Activated T-helper 2 cell treated with anti-CD3 and anti-CD28 coated beads, Interferon-gamma antibody, Interleukin-2, Interleukin-4, amounts not matched to agents 10 μg/mL and 5 μg/mL and 100 μg/mL, durations not matched to agents 14 hours and 24 hours and 36 hours (primary cell): ENCODE measurements at regions not wholly inside any gene's neighbourhood (a gene's known extent, or its start where the extent isn't known, plus 50 kb on each side); places are given as distances from the start of the nearest gene placed in this dataset.

Experiments used
- DNase-seq: peaks from one replicate; pipeline ENCODE4 v3.0.0; 2021; ENCODE audit warnings: low spot score
- H3K27ac Mint-ChIP-seq: one replicate; pipeline ENCODE4 v1.8.0; 2021; ENCODE audit warnings: mixed read lengths
- H3K27me3 Mint-ChIP-seq: one replicate; pipeline ENCODE4 v1.8.0; 2021; ENCODE audit warnings: low read depth, mixed read lengths
- H3K36me3 Mint-ChIP-seq: one replicate; pipeline ENCODE4 v1.8.0; 2021; ENCODE audit warnings: low read depth, mixed read lengths
- H3K4me1 Mint-ChIP-seq: one replicate; pipeline ENCODE4 v1.8.0; 2021; ENCODE audit warnings: low read depth, mixed read lengths
- H3K4me3 Mint-ChIP-seq: one replicate; pipeline ENCODE4 v1.8.0; 2021; ENCODE audit warnings: low read depth, mild to moderate bottlenecking, moderate library complexity, mixed read lengths
- H3K9me3 Mint-ChIP-seq: one replicate; pipeline ENCODE4 v1.8.0; 2021; ENCODE audit warnings: mixed read lengths
- intact Hi-C: fragments of 100-400 bp; cut with micrococcal nuclease; formaldehyde crosslinking; loops from one replicate; pipeline ENCODE4 v1.15.1; 2023

GRCh38 chr18:40357536-40357935 lies 1597.5 kb upstream of the PIK3C3 start:
- no peak for DNase-seq
- Mint-ChIP-seq H3K27ac (no peak overlapping the region), H3K36me3 (no peaks in the 10 kb centered on the region), H3K9me3 (peaks cover 22% of the 10 kb centered on the region), H3K27me3 (no peaks in the 10 kb centered on the region), H3K4me3 (no peak overlapping the region), H3K4me1 (no peaks in the 10 kb centered on the region)
- intact Hi-C loops = no loop called here

- Mint-ChIP-seq H3K36me3 (no peaks in the 10 kb centered on the region), H3K27ac (no peak overlapping the region), H3K27me3 (no peaks in the 10 kb centered on the region), H3K9me3 (peaks cover 19% of the 10 kb centered on the region), H3K4me3 (no peak overlapping the region), H3K4me1 (no peaks in the 10 kb centered on the region)
- DNase-seq = no peak
- intact Hi-C loops = no loop called here
Measured at GRCh38 chr18:40356168-40356567, 1598.9 kb upstream of the PIK3C3 start.

DNA sequence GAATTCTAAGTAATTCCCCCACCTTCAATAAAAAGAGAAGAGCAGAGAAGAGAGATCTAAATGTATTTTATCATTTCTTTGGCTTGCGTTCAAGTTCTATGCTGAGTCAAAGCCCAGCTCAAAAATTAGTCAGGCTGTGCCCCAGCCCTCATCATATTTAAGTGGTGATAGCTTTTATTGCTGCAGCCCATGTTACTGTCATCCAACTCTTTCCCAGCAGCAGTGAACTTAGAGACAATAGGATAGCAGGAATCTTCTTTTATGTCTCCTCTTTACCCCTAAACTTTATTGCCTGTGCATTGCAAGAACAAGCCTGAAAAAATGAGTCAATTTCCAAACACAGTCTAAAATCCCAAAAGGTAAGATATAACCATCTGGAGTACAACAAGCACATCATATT lies 1599.3 kb upstream of the PIK3C3 start:
- Mint-ChIP-seq H3K27me3 (no peaks in the 10 kb centered on the region), H3K4me1 (no peaks in the 10 kb centered on the region), H3K27ac (no peak overlapping the region), H3K4me3 (no peak overlapping the region), H3K9me3 (peaks cover 23% of the 10 kb centered on the region), H3K36me3 (no peaks in the 10 kb centered on the region)
- intact Hi-C loops = no loop called here
- DNase-seq = no peak

DNA sequence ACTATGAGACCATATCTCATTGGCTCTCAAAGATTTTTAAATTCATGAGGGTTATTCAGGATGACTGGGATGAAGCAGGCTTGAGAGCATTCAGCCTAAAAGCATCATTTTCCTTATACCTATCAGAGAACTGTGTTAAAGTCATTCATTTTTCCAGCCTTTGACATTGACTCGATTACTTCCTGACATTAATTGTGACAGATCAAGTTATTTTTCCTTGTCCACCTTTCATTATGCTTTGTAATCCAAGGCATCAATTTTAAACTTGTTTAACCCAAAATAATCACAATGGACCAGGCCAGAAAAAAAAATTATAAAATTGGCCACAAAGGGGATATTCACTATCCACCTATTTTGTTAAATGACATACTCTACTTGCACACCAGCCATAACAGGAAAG lies 1606.8 kb upstream of the PIK3C3 start:
- intact Hi-C loops = no loop called here

DNA sequence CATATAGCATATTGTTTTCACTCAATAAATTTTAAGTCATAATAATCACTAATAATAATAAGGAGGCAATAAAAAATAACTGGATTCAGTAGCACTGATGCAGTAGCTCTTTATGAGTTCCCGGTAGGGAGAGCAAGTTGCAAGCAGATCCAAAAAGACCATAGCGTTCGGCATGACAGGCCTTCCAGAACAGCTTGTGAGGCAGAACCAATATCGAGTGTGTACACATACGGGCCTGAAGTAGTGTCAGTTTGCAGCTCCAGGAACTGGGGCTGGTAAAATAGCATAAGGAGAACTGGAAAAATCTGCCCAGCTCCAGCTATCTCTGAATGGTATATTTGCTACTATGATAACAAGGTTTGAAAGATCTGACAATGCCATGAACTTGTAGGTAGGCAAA lies 1607.8 kb upstream of the PIK3C3 start:
- intact Hi-C loops = no loop called here
- Mint-ChIP-seq H3K27me3 (no peaks in the 10 kb centered on the region), H3K36me3 (no peaks in the 10 kb centered on the region), H3K4me3 (no peak overlapping the region), H3K27ac (no peak overlapping the region), H3K4me1 (no peaks in the 10 kb centered on the region), H3K9me3 (peaks cover 5% of the 10 kb centered on the region)
- DNase-seq = no peak

More for the DNA sequence above, 1606.8 kb upstream of the PIK3C3 start:
- Mint-ChIP-seq H3K4me1 (no peaks in the 10 kb centered on the region), H3K36me3 (no peaks in the 10 kb centered on the region), H3K4me3 (no peak overlapping the region), H3K9me3 (peaks cover 5% of the 10 kb centered on the region), H3K27ac (no peak overlapping the region), H3K27me3 (no peaks in the 10 kb centered on the region)
- no peak for DNase-seq

DNA sequence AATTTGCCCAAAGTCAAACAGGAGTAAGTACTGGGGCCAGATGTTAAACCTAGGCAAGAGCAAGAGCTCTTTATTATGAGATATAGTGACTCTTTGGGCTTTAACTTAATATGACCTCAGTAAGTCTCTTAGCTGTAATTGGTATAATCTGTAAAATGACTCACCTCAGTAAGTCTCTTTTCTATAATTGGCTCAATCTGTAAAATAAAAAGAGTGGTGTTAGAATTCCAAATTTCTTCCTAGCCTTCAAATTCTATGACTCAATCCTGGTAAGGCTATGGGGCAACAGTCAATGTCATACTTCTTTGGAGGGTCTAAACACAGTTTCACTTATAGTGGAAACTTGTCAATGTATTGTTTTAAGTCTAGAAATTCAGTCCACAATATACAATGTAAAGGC lies 1608.9 kb upstream of the PIK3C3 start:
- no peak for DNase-seq
- Mint-ChIP-seq H3K9me3 (peaks cover 15% of the 10 kb centered on the region), H3K4me3 (no peak overlapping the region), H3K4me1 (no peaks in the 10 kb centered on the region), H3K36me3 (no peaks in the 10 kb centered on the region), H3K27me3 (no peaks in the 10 kb centered on the region), H3K27ac (no peak overlapping the region)
- intact Hi-C loops = no loop called here

GRCh38 chr18:40341701-40342100 lies 1613.3 kb upstream of the PIK3C3 start:
- Mint-ChIP-seq H3K4me1 (no peaks in the 10 kb centered on the region), H3K9me3 (peaks cover 21% of the 10 kb centered on the region), H3K27me3 (no peaks in the 10 kb centered on the region), H3K36me3 (no peaks in the 10 kb centered on the region), H3K4me3 (no peak overlapping the region), H3K27ac (no peak overlapping the region)
- no peak for DNase-seq
- intact Hi-C loops = no loop called here

DNA sequence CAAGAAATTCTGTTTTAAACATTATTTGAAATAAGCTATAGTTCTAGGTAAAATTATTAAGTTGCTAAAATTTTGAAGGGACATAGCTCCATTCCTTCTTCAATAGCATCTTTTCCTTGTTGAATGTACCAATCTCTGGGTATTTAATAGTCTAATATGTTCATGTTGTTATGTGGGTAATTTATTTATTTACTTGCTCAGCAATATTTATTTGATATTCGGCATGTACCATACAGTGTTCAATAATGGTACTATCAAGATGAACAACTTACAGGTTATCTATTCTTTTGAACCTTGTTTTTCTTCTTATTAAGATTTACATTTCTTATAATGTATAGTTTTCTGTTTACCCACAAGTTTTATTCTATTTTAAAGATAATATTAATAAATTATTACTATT lies 1616.8 kb upstream of the PIK3C3 start:
- peaks cover 48% of the 10 kb centered on the region for H3K9me3 Mint-ChIP-seq
- no peaks in the 10 kb centered on the region for H3K36me3 Mint-ChIP-seq
- no peaks in the 10 kb centered on the region for H3K4me1 Mint-ChIP-seq

DNA sequence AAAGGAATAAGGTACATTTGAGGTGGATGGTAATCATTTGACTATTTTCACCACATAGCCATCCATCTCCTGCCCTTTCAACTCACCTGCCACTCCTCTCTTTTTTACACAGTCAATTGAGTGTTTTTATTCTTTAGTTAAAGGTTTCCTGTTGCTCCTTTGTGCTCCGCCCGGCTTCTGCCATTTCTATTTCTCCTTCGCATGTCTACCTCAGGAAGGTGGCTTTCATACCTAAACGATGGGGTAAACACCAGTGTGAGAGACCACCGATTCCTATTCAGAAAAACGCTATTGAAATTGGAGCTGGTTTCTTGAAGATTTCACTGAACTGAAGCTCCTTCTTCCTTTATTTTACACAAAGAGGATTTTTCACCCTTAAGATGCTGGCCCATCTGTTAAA lies 1628.0 kb upstream of the PIK3C3 start:
- peaks cover 18% of the 10 kb centered on the region for H3K9me3 Mint-ChIP-seq
- no peak overlapping the region for H3K4me3 Mint-ChIP-seq
- no peaks in the 10 kb centered on the region for H3K27me3 Mint-ChIP-seq
- intact Hi-C loops = no loop called here
- no peak overlapping the region for H3K27ac Mint-ChIP-seq
- H3K36me3 Mint-ChIP-seq = no peaks in the 10 kb centered on the region
- H3K4me1 Mint-ChIP-seq = no peaks in the 10 kb centered on the region
- no peak for DNase-seq

More for the DNA sequence above, 1616.8 kb upstream of the PIK3C3 start:
- H3K4me3 Mint-ChIP-seq = no peak overlapping the region
- no peak for DNase-seq
- no peak overlapping the region for H3K27ac Mint-ChIP-seq
- intact Hi-C loops = no loop called here
- H3K27me3 Mint-ChIP-seq = no peaks in the 10 kb centered on the region

DNA sequence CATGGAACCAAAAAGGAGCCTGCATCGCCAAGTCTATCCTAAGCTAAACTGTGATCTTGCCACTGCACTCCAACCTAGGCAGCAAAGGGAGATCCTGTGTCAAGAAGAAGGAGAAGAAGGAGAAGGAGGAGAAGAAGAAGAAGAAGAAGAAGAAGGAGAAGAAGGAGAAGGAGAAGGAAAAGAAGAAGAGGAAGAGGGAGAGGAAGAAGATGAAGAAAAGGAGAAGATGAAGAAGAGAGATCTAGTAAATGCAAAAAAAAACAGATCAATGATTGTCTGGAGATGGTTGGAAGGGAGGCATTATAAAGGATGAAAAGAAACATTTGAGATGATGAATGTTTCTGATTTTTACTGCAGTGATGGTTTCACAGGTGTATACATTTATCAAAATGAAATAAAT lies 1629.0 kb upstream of the PIK3C3 start:
- peaks cover 18% of the 10 kb centered on the region for H3K9me3 Mint-ChIP-seq
- intact Hi-C loops = no loop called here
- no peaks in the 10 kb centered on the region for H3K27me3 Mint-ChIP-seq
- no peaks in the 10 kb centered on the region for H3K36me3 Mint-ChIP-seq
- DNase-seq = no peak
- no peak overlapping the region for H3K4me3 Mint-ChIP-seq
- H3K27ac Mint-ChIP-seq = no peak overlapping the region
- H3K4me1 Mint-ChIP-seq = no peaks in the 10 kb centered on the region

GRCh38 chr18:40314199-40314598 lies 1640.8 kb upstream of the PIK3C3 start:
- peaks cover 26% of the 10 kb centered on the region for H3K9me3 Mint-ChIP-seq
- no peaks in the 10 kb centered on the region for H3K4me1 Mint-ChIP-seq
- no peak for DNase-seq
- intact Hi-C loops = no loop called here
- no peak overlapping the region for H3K27ac Mint-ChIP-seq
- H3K27me3 Mint-ChIP-seq = no peaks in the 10 kb centered on the region
- no peaks in the 10 kb centered on the region for H3K36me3 Mint-ChIP-seq
- H3K4me3 Mint-ChIP-seq = no peak overlapping the region

- no peak for DNase-seq
- Mint-ChIP-seq H3K9me3 (peaks cover 21% of the 10 kb centered on the region), H3K4me3 (no peak overlapping the region), H3K36me3 (no peaks in the 10 kb centered on the region), H3K27me3 (no peaks in the 10 kb centered on the region), H3K27ac (no peak overlapping the region), H3K4me1 (no peaks in the 10 kb centered on the region)
- intact Hi-C loops = no loop called here
Measured at GRCh38 chr18:40313030-40313642, 1641.9 kb upstream of the PIK3C3 start.

GRCh38 chr18:40307627-40308026 lies 1647.4 kb upstream of the PIK3C3 start:
- no peaks in the 10 kb centered on the region for H3K36me3 Mint-ChIP-seq
- no peaks in the 10 kb centered on the region for H3K4me1 Mint-ChIP-seq
- H3K4me3 Mint-ChIP-seq = no peak overlapping the region
- DNase-seq = no peak
- H3K27me3 Mint-ChIP-seq = no peaks in the 10 kb centered on the region
- peaks cover 14% of the 10 kb centered on the region for H3K9me3 Mint-ChIP-seq
- H3K27ac Mint-ChIP-seq = no peak overlapping the region
- intact Hi-C loops = no loop called here
